ENCODE measurements at regions not wholly inside any gene's neighbourhood (a gene's known extent, or its start where the extent isn't known, plus 50 kb on each side); places are given as distances from the start of the nearest gene placed in this dataset.
A peak's percentile ranks its signal among the peaks of the same experiment; 100 is the strongest.
"Not testable (repeated sequence)": the region's sequence is repeated elsewhere in the genome, so short reads cannot be mapped to it uniquely, and the experiment has no call there.

GRCh38 chr3:156037356-156037755, 83.0 kb upstream of the KCNAB1 start:
- H3K9me3 Mint-ChIP-seq: no peaks in the 10 kb centered on the region
- H3K4me3 Mint-ChIP-seq: no peak overlapping the region
- ATAC-seq (replicated peaks): no peak
- H3K27ac Mint-ChIP-seq: no peak overlapping the region
- peaks cover 6% of the 10 kb centered on the region for H3K27me3 Mint-ChIP-seq
- H3K36me3 Mint-ChIP-seq (ENCODE audit: low read depth): no peaks in the 10 kb centered on the region
- H3K4me1 Mint-ChIP-seq: no peaks in the 10 kb centered on the region

- Mint-ChIP-seq H3K36me3 (ENCODE audit: low read depth) (no peaks in the 10 kb centered on the region), H3K27me3 (peaks cover 13% of the 10 kb centered on the region), H3K9me3 (no peaks in the 10 kb centered on the region), H3K4me1 (no peaks in the 10 kb centered on the region), H3K4me3 (no peak overlapping the region), H3K27ac (no peak overlapping the region)
- no peak for ATAC-seq (replicated peaks)
Measured at GRCh38 chr3:156038869-156039268, 81.5 kb upstream of the KCNAB1 start.

GRCh38 chr3:156040041-156040440, 80.3 kb upstream of the KCNAB1 start:
- no peak for ATAC-seq (replicated peaks)
- peaks cover 15% of the 10 kb centered on the region for H3K27me3 Mint-ChIP-seq
- H3K4me1 Mint-ChIP-seq: no peaks in the 10 kb centered on the region
- H3K4me3 Mint-ChIP-seq: no peak overlapping the region
- H3K27ac Mint-ChIP-seq: no peak overlapping the region
- no peaks in the 10 kb centered on the region for H3K9me3 Mint-ChIP-seq
- H3K36me3 Mint-ChIP-seq (ENCODE audit: low read depth): no peaks in the 10 kb centered on the region

GRCh38 chr3:156041216-156041841, 79.0 kb upstream of the KCNAB1 start:
- not testable (repeated sequence) for H3K4me1 Mint-ChIP-seq; H3K9me3 Mint-ChIP-seq; H3K27ac Mint-ChIP-seq; H3K4me3 Mint-ChIP-seq; ATAC-seq (replicated peaks); H3K36me3 Mint-ChIP-seq (ENCODE audit: low read depth)
- peaks cover 16% of the 10 kb centered on the region for H3K27me3 Mint-ChIP-seq

GRCh38 chr3:156041856-156042255, 78.5 kb upstream of the KCNAB1 start:
- not testable (repeated sequence) for H3K4me3 Mint-ChIP-seq; H3K27ac Mint-ChIP-seq; H3K4me1 Mint-ChIP-seq; H3K36me3 Mint-ChIP-seq (ENCODE audit: low read depth); ATAC-seq (replicated peaks); H3K9me3 Mint-ChIP-seq
- peaks cover 16% of the 10 kb centered on the region for H3K27me3 Mint-ChIP-seq

- not testable (repeated sequence) for ATAC-seq (replicated peaks); H3K27ac Mint-ChIP-seq; H3K4me3 Mint-ChIP-seq; H3K9me3 Mint-ChIP-seq; H3K4me1 Mint-ChIP-seq; H3K36me3 Mint-ChIP-seq (ENCODE audit: low read depth)
- H3K27me3 Mint-ChIP-seq: peaks cover 19% of the 10 kb centered on the region
Measured at GRCh38 chr3:156043832-156044633, 76.3 kb upstream of the KCNAB1 start.

- Mint-ChIP-seq H3K9me3 (no peaks in the 10 kb centered on the region), H3K36me3 (ENCODE audit: low read depth) (no peaks in the 10 kb centered on the region), H3K27ac (no peak overlapping the region), H3K4me1 (no peaks in the 10 kb centered on the region), H3K27me3 (peaks cover 23% of the 10 kb centered on the region), H3K4me3 (no peak overlapping the region)
- no peak for ATAC-seq (replicated peaks)
Measured at GRCh38 chr3:156044634-156044975, 75.8 kb upstream of the KCNAB1 start.

- not testable (repeated sequence) for H3K4me1 Mint-ChIP-seq; H3K36me3 Mint-ChIP-seq (ENCODE audit: low read depth); H3K4me3 Mint-ChIP-seq; H3K9me3 Mint-ChIP-seq; H3K27ac Mint-ChIP-seq; ATAC-seq (replicated peaks)
- peaks cover 25% of the 10 kb centered on the region for H3K27me3 Mint-ChIP-seq
Measured at GRCh38 chr3:156048483-156048882, 71.9 kb upstream of the KCNAB1 start.

- Mint-ChIP-seq H3K27ac (peak overlapping the region; percentile 50), H3K4me1 (no peaks in the 10 kb centered on the region), H3K27me3 (peaks cover 25% of the 10 kb centered on the region), H3K4me3 (no peak overlapping the region), H3K9me3 (no peaks in the 10 kb centered on the region), H3K36me3 (ENCODE audit: low read depth) (no peaks in the 10 kb centered on the region)
- no peak for ATAC-seq (replicated peaks)
Measured at GRCh38 chr3:156050918-156051317, 69.5 kb upstream of the KCNAB1 start.

GRCh38 chr3:156051651-156052050, 68.7 kb upstream of the KCNAB1 start:
- Mint-ChIP-seq H3K4me3 (no peak overlapping the region), H3K9me3 (no peaks in the 10 kb centered on the region), H3K36me3 (ENCODE audit: low read depth) (no peaks in the 10 kb centered on the region), H3K27me3 (peaks cover 29% of the 10 kb centered on the region), H3K4me1 (no peaks in the 10 kb centered on the region), H3K27ac (no peak overlapping the region)
- ATAC-seq (replicated peaks): no peak

- Mint-ChIP-seq H3K27ac (no peak overlapping the region), H3K4me3 (no peak overlapping the region), H3K27me3 (peaks cover 32% of the 10 kb centered on the region), H3K36me3 (ENCODE audit: low read depth) (no peaks in the 10 kb centered on the region), H3K4me1 (no peaks in the 10 kb centered on the region), H3K9me3 (no peaks in the 10 kb centered on the region)
- ATAC-seq (replicated peaks): no peak
Measured at GRCh38 chr3:156052115-156052514, 68.3 kb upstream of the KCNAB1 start.

- Mint-ChIP-seq H3K27ac (no peak overlapping the region), H3K9me3 (no peaks in the 10 kb centered on the region), H3K27me3 (peaks cover 16% of the 10 kb centered on the region), H3K36me3 (ENCODE audit: low read depth) (no peaks in the 10 kb centered on the region), H3K4me1 (no peaks in the 10 kb centered on the region), H3K4me3 (no peak overlapping the region)
- ATAC-seq (replicated peaks): no peak
Measured at GRCh38 chr3:156059950-156060501, 60.4 kb upstream of the KCNAB1 start.

- not testable (repeated sequence) for H3K36me3 Mint-ChIP-seq (ENCODE audit: low read depth); H3K4me3 Mint-ChIP-seq; H3K9me3 Mint-ChIP-seq; ATAC-seq (replicated peaks); H3K27ac Mint-ChIP-seq; H3K4me1 Mint-ChIP-seq
- peaks cover 32% of the 10 kb centered on the region for H3K27me3 Mint-ChIP-seq
Measured at GRCh38 chr3:156068151-156068550, 52.2 kb upstream of the KCNAB1 start.

- H3K9me3 Mint-ChIP-seq: no peaks in the 10 kb centered on the region
- H3K27me3 Mint-ChIP-seq: peaks cover 32% of the 10 kb centered on the region
- no peaks in the 10 kb centered on the region for H3K36me3 Mint-ChIP-seq (ENCODE audit: low read depth)
- no peak overlapping the region for H3K4me3 Mint-ChIP-seq
- no peak for ATAC-seq (replicated peaks)
- no peak overlapping the region for H3K27ac Mint-ChIP-seq
- no peaks in the 10 kb centered on the region for H3K4me1 Mint-ChIP-seq
Measured at GRCh38 chr3:156070028-156070427, 50.4 kb upstream of the KCNAB1 start.

Data from activated T-helper 17 cell treated with anti-CD3 and anti-CD28 coated beads, Interleukin-2, amount 50 U/mL, for 72 hours (primary cell).